Kidney (tissue), 13 donors: ENCODE measurements at regions not wholly inside any gene's neighbourhood (a gene's known extent, or its start where the extent isn't known, plus 50 kb on each side); places are given as distances from the start of the nearest gene placed in this dataset.

ENCODE experiments used
- DNase-seq, 5 donors: peaks; one replicate each; pipeline ENCODE4 v3.0.0-alpha.2; 2013 to 2020
- FAIRE-seq: peaks from 2 replicates; lab custom pipeline; 2012; peaks lifted over from hg19 to GRCh38; lab: Jason Lieb, UNC
- H3K27ac ChIP-seq, 2 donors: one replicate each; pipeline ENCODE4 v1.7.0; 2013; ENCODE audit warnings: low read depth in 2 of 2, low read length in 2 of 2, inconsistent platforms in 1 of 2
- H3K27me3 ChIP-seq: one replicate; pipeline ENCODE4 v1.7.1; 2013; ENCODE audit warnings: low read length, inconsistent platforms; ENCODE audit not compliant: control insufficient read depth, insufficient read depth
- H3K36me3 ChIP-seq, 3 donors: one replicate each; pipeline versions ENCODE4 v1.7.0 to v1.7.1; 2013; ENCODE audit warnings: low read length in 3 of 3, control low read depth in 1 of 3, inconsistent platforms in 1 of 3; ENCODE audit not compliant: insufficient read depth in 3 of 3, control insufficient read depth in 2 of 3
- H3K4me1 ChIP-seq, 3 donors: one replicate each; pipeline versions ENCODE4 v1.7.0 to v1.7.1; 2013; ENCODE audit warnings: low read length in 3 of 3, inconsistent platforms in 1 of 3, low read depth in 1 of 3; ENCODE audit not compliant: control insufficient read depth in 2 of 3, insufficient read depth in 2 of 3
- H3K4me3 ChIP-seq, 3 donors: one replicate each; pipeline versions ENCODE4 v1.7.0 to v1.8.1; 2013; ENCODE audit warnings: low read length in 3 of 3, control low read depth in 1 of 3, inconsistent platforms in 1 of 3
- H3K9ac ChIP-seq, 3 donors: one replicate each; pipeline versions ENCODE4 v1.7.0 to v1.7.1; 2013; ENCODE audit warnings: low read length in 3 of 3, control low read depth in 1 of 3, inconsistent platforms in 1 of 3
- H3K9me3 ChIP-seq, 3 donors: one replicate each; pipeline versions ENCODE4 v1.7.0 to v1.7.1; 2013; ENCODE audit warnings: low read length in 3 of 3, control low read depth in 1 of 3, inconsistent platforms in 1 of 3; ENCODE audit not compliant: control insufficient read depth in 2 of 3, insufficient read depth in 1 of 3
- intact Hi-C: fragments of 100-400 bp; cut with DNase I; formaldehyde crosslinking; loops from one replicate; pipeline ENCODE4 v1.11.1; 2022
- TF ChIP-seq, protein P1 (sequence below): IDR thresholded peaks from 3 replicates; pipeline ENCODE4 v1.5.1; 2012; ENCODE audit warnings: mild to moderate bottlenecking, moderate library complexity, borderline replicate concordance; ENCODE audit not compliant: insufficient read depth; ENCODE audit errors: extremely low read depth
- donor health status: control.
- donor health status: control.
- donor health status: control.
- donor health status: control.
- donor health status: control.
- donor health status: DM: yes; HTN: yes; CAD: no.
- donor health status: Normal renal cell carcinoma (clear cell type).

DNA sequence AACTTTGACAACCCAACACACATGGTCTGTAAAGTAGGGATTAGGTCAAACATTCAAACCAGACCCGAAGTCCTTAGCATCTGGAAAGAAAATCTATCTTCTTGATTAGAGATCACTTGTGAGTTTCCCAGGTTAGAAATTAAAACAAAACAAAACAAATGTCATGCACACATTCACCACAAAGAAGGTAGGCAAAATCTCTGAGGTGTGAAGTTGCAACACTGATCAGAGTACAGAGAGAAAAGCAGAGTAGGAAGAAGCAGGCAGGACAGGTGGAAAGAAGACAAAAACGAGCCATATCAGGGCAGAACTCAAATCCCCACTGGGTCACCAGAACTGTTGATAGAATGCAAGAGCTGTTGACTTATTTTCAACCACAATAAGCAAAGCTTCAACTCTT lies 102.8 kb upstream of the THSD7A start:
- no peaks in the 10 kb centered on the region for H3K4me1 ChIP-seq
- DNase-seq = no peak
- H3K4me3 ChIP-seq = no peak overlapping the region
- FAIRE-seq = no peak
- TF ChIP-seq, protein P1, sequence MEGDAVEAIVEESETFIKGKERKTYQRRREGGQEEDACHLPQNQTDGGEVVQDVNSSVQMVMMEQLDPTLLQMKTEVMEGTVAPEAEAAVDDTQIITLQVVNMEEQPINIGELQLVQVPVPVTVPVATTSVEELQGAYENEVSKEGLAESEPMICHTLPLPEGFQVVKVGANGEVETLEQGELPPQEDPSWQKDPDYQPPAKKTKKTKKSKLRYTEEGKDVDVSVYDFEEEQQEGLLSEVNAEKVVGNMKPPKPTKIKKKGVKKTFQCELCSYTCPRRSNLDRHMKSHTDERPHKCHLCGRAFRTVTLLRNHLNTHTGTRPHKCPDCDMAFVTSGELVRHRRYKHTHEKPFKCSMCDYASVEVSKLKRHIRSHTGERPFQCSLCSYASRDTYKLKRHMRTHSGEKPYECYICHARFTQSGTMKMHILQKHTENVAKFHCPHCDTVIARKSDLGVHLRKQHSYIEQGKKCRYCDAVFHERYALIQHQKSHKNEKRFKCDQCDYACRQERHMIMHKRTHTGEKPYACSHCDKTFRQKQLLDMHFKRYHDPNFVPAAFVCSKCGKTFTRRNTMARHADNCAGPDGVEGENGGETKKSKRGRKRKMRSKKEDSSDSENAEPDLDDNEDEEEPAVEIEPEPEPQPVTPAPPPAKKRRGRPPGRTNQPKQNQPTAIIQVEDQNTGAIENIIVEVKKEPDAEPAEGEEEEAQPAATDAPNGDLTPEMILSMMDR = no peak
- no peaks in the 10 kb centered on the region for H3K36me3 ChIP-seq
- intact Hi-C loops = no loop called here
- H3K9ac ChIP-seq = no peak overlapping the region
- H3K9me3 ChIP-seq = no peaks in the 10 kb centered on the region
- no peaks in the 10 kb centered on the region for H3K27me3 ChIP-seq
- no peak overlapping the region for H3K27ac ChIP-seq

DNA sequence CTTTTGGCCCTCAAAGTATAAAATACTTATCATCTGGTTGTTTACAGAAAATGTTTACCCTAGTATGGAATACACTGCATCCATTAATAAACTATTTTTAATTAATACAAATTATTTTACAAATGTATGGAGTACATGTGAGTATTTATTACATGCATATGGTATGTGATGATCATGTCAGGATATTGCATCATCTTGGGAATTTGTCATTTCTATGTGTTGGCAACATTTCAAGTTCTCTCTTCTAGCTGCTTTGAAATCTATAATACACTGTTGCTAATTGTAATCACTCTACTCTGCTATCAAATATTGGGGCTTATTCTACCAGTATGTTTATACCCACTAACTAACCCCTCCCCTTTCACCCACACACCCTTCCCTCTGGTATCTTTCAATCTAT lies 103.9 kb upstream of the THSD7A start:
- Histone ChIP-seq H3K9ac (no peak overlapping the region), H3K9me3 (no peaks in the 10 kb centered on the region), H3K4me3 (no peak overlapping the region), H3K27me3 (no peaks in the 10 kb centered on the region), H3K4me1 (no peaks in the 10 kb centered on the region), H3K36me3 (no peaks in the 10 kb centered on the region), H3K27ac (no peak overlapping the region)
- DNase-seq (no peak), FAIRE-seq (no peak)
- TF ChIP-seq, protein P1 = no peak
- intact Hi-C loops = no loop called here

DNA sequence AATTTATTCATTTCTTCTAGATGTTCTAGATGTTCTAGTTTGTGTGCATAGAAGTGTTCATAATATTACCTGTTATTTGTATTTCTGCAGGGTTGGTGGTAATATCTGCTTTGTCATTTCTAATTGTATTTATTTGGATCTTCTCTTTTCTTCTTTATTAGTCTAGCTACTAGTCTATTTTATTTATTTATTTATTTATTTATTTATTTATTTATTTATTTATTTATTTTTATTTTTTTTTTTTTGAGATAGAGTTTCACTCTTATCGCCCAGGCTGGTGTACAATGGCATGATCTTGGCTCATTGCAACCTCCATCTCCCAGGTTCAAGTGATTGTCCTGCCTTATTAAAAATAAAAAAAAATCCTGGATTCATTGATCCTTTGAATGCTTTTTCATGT lies 114.8 kb upstream of the THSD7A start:
- Histone ChIP-seq H3K4me1 (no peaks in the 10 kb centered on the region), H3K27me3 (no peaks in the 10 kb centered on the region), H3K36me3 (no peaks in the 10 kb centered on the region), H3K27ac (no peak overlapping the region), H3K4me3 (no peak overlapping the region), H3K9ac (no peak overlapping the region), H3K9me3 (peaks cover 0 to 10% (median 0%) of the 10 kb centered on the region in 3 donors)
- intact Hi-C loops = no loop called here
- TF ChIP-seq, protein P1 = no peak
- FAIRE-seq (no peak), DNase-seq (no peak)

DNA sequence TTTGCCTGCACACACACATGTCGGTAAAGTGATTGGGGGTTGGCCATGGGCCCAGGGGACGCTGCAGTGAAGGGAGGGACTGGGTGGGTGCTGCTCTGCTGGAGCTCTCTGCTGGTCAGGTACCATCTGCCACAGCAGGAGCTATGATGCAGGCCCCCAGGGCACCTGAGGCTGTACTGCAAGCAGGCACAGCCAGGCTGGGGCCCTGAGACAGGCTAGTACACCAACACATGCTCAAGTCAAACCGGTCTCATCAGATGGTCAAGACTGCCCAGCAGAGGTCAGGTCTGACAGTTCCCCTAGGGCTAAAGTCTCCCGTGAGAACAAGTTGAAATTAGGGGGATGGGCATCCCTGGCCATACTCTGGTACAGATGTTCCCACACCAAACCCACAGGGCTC lies 118.3 kb upstream of the THSD7A start:
- Histone ChIP-seq H3K9me3 (peaks cover 0 to 8% (median 0%) of the 10 kb centered on the region in 3 donors), H3K4me1 (no peaks in the 10 kb centered on the region), H3K27ac (no peak overlapping the region), H3K9ac (no peak overlapping the region), H3K36me3 (no peaks in the 10 kb centered on the region), H3K4me3 (no peak overlapping the region), H3K27me3 (no peaks in the 10 kb centered on the region)
- TF ChIP-seq, protein P1 = no peak
- DNase-seq (no peak), FAIRE-seq (no peak)
- intact Hi-C loops = no loop called here
